Activated CD8-positive, alpha-beta T cell treated with anti-CD3 and anti-CD28 coated beads, Interleukin-2, amount 10 ng/mL, durations not matched to agents 7 days and 5 days (primary cell): ENCODE measurements at regions not wholly inside any gene's neighbourhood (a gene's known extent, or its start where the extent isn't known, plus 50 kb on each side); places are given as distances from the start of the nearest gene placed in this dataset.
"Not testable (repeated sequence)": the region's sequence is repeated elsewhere in the genome, so short reads cannot be mapped to it uniquely, and the experiment has no call there.

ENCODE experiments used
- ATAC-seq: fragments of 150-1000 bp; cut with Tn5 transposase; one replicate; pipeline ENCODE4 v1.10.0; 2021; ENCODE audit warnings: moderate library complexity
- CTCF ChIA-PET: fragments of 350-600 bp; sonication (Branson Sonifier 250); formaldehyde crosslinking; loops from one replicate; lab custom pipeline; 2021; ENCODE audit warnings: antibody characterized with exemption; lab: Charles Lee
- POLR2A ChIA-PET: fragments of 350-600 bp; sonication (Branson Sonifier 250); formaldehyde crosslinking; loops from one replicate; lab custom pipeline; 2021; ENCODE audit warnings: antibody characterized with exemption; lab: Charles Lee
- DNase-seq: peaks from one replicate; pipeline ENCODE4 v3.0.0-alpha.2; 2020
- H3K27ac Mint-ChIP-seq: one replicate; pipeline ENCODE4 v1.8.0; 2021; ENCODE audit warnings: mild to moderate bottlenecking, mixed read lengths
- H3K27me3 Mint-ChIP-seq: one replicate; pipeline ENCODE4 v1.8.0; 2021; ENCODE audit warnings: low read depth, mixed read lengths
- H3K36me3 Mint-ChIP-seq: one replicate; pipeline ENCODE4 v1.8.0; 2021; ENCODE audit warnings: low read depth, mixed read lengths
- H3K4me1 Mint-ChIP-seq: one replicate; pipeline ENCODE4 v1.8.0; 2021; ENCODE audit warnings: low read depth, mixed read lengths
- H3K4me3 Mint-ChIP-seq: one replicate; pipeline ENCODE4 v1.8.0; 2021; ENCODE audit warnings: mild to moderate bottlenecking, mixed read lengths
- H3K9me3 Mint-ChIP-seq: one replicate; pipeline ENCODE4 v1.8.0; 2022; ENCODE audit warnings: mixed read lengths; ENCODE audit not compliant: insufficient read depth

- POLR2A ChIA-PET, result not testable (repeated sequence)
These were observed 258.6 kb downstream of the ANKRD30B start for GRCh38 chr18:15006616-15007015.

GRCh38 chr18:15026041-15026440 is 278.1 kb downstream of the ANKRD30B start:
- H3K27ac Mint-ChIP-seq, H3K4me1 Mint-ChIP-seq, POLR2A ChIA-PET, H3K36me3 Mint-ChIP-seq, H3K4me3 Mint-ChIP-seq, H3K9me3 Mint-ChIP-seq, ATAC-seq, CTCF ChIA-PET, DNase-seq, H3K27me3 Mint-ChIP-seq: not testable (repeated sequence)

More at GRCh38 chr18:15006616-15007015, 258.6 kb downstream of the ANKRD30B start:
- H3K27ac Mint-ChIP-seq, DNase-seq, H3K36me3 Mint-ChIP-seq, CTCF ChIA-PET, H3K4me1 Mint-ChIP-seq, H3K4me3 Mint-ChIP-seq, H3K9me3 Mint-ChIP-seq, H3K27me3 Mint-ChIP-seq, ATAC-seq: not testable (repeated sequence)

GRCh38 chr18:15028037-15028436 is 280.1 kb downstream of the ANKRD30B start:
- DNase-seq, H3K27me3 Mint-ChIP-seq, H3K9me3 Mint-ChIP-seq, POLR2A ChIA-PET, H3K27ac Mint-ChIP-seq, ATAC-seq, H3K4me3 Mint-ChIP-seq, H3K4me1 Mint-ChIP-seq, CTCF ChIA-PET, H3K36me3 Mint-ChIP-seq: not testable (repeated sequence)

- POLR2A ChIA-PET, H3K4me1 Mint-ChIP-seq, H3K9me3 Mint-ChIP-seq, H3K4me3 Mint-ChIP-seq, H3K27ac Mint-ChIP-seq, DNase-seq, CTCF ChIA-PET, H3K36me3 Mint-ChIP-seq, H3K27me3 Mint-ChIP-seq, ATAC-seq: not testable (repeated sequence)
These were observed 312.4 kb downstream of the ANKRD30B start for GRCh38 chr18:15060279-15060880.

- POLR2A ChIA-PET, H3K36me3 Mint-ChIP-seq, H3K4me1 Mint-ChIP-seq, CTCF ChIA-PET, H3K4me3 Mint-ChIP-seq, H3K9me3 Mint-ChIP-seq, DNase-seq, H3K27me3 Mint-ChIP-seq, ATAC-seq, H3K27ac Mint-ChIP-seq: not testable (repeated sequence)
These were observed 313.4 kb downstream of the ANKRD30B start for GRCh38 chr18:15061289-15061896.

GRCh38 chr18:15066434-15066833 is 318.5 kb downstream of the ANKRD30B start:
- CTCF ChIA-PET, H3K27ac Mint-ChIP-seq, ATAC-seq, DNase-seq, H3K4me3 Mint-ChIP-seq, H3K4me1 Mint-ChIP-seq, H3K27me3 Mint-ChIP-seq, POLR2A ChIA-PET, H3K9me3 Mint-ChIP-seq, H3K36me3 Mint-ChIP-seq: not testable (repeated sequence)

GRCh38 chr18:15071311-15071710 is 323.3 kb downstream of the ANKRD30B start:
- H3K4me1 Mint-ChIP-seq, CTCF ChIA-PET: not testable (repeated sequence)

More at GRCh38 chr18:15071311-15071710, 323.3 kb downstream of the ANKRD30B start:
- DNase-seq, H3K4me3 Mint-ChIP-seq, H3K27me3 Mint-ChIP-seq, H3K27ac Mint-ChIP-seq, ATAC-seq, H3K9me3 Mint-ChIP-seq, H3K36me3 Mint-ChIP-seq, POLR2A ChIA-PET: not testable (repeated sequence)
